HCT116 (cell line): ENCODE measurements at regions not wholly inside any gene's neighbourhood (a gene's known extent, or its start where the extent isn't known, plus 50 kb on each side); places are given as distances from the start of the nearest gene placed in this dataset.

Source experiments
- ATAC-seq: fragments of 200-7000 bp; cut with Tn5 transposase; 2 replicates; pipeline ENCODE4 v1.9.1; 2020; ENCODE audit warnings: mild to moderate bottlenecking, moderate library complexity
- BruUV-seq: library from RNA; stranded (reverse); fragments of 400-500 nt; replicated peaks from 2 replicates; lab custom pipeline; 2021; lab: Mats Ljungman, UMichigan
- CTCF ChIA-PET: fragments of 300-600 bp; sonication (Branson Sonifier 250); formaldehyde crosslinking; loops from one replicate; lab custom pipeline; 2021; ENCODE audit warnings: antibody characterized with exemption; lab: Charles Lee
- POLR2A ChIA-PET: fragments of 300-600, 350-600 bp; sonication (Branson Sonifier 250); formaldehyde crosslinking; loops from one replicate; lab custom pipeline; 2021; ENCODE audit warnings: antibody characterized with exemption; lab: Charles Lee
- RAD21 ChIA-PET, 2 experiments: fragments of 300-600 bp; sonication (Branson Sonifier 250); formaldehyde crosslinking; loops; one replicate each; lab custom pipeline; 2023; ENCODE audit warnings: low total read pairs in 2 of 2; ENCODE audit not compliant: uncharacterized antibody in 2 of 2, unreplicated experiment in 2 of 2, low non-redundant PET in 1 of 2; lab: Charles Lee
- DNase-seq: peaks from one replicate; pipeline ENCODE4 v3.0.0-alpha.2; 2010; ENCODE audit warnings: low read depth, low spot score
- H2AFZ ChIP-seq: fragments of 200-600 bp; shearing (Covaris generic), sonication (generic); 2 replicates; pipeline ENCODE4 v1.6.1; 2017; ENCODE audit warnings: low read depth, mixed run types, mixed read lengths, antibody characterized with exemption, low read length; ENCODE audit not compliant: poor library complexity, severe bottlenecking
- H3K27ac ChIP-seq: 2 replicates; pipeline ENCODE4 v1.5.1; 2012; ENCODE audit warnings: low read depth, low read length
- H3K27me3 ChIP-seq: fragments of 200-600 bp; sonication (generic); 2 replicates; pipeline ENCODE4 v1.6.1; 2016; ENCODE audit warnings: mixed run types, low read length, mixed read lengths; ENCODE audit not compliant: insufficient read depth
- H3K36me3 ChIP-seq, 2 experiments: fragments of 200-500 bp in 1 of 2; fragments of 200-600 bp in 1 of 2; sonication (Bioruptor generic) in 1 of 2; sonication (generic) in 1 of 2; 2 replicates each; pipeline versions ENCODE4 v1.5.1 to v1.6.1; 2014 to 2016; ENCODE audit warnings: low read length in 2 of 2, inconsistent platforms in 1 of 2, mixed read lengths in 1 of 2, mixed run types in 1 of 2; ENCODE audit not compliant: insufficient read depth in 2 of 2, control insufficient read depth in 1 of 2
- H3K4me1 ChIP-seq, 2 experiments: fragments of 200-600 bp in 1 of 2; sonication (generic) in 1 of 2; 2 replicates each; pipeline versions ENCODE4 v1.5.1 to v1.6.1; 2012 to 2017; ENCODE audit warnings: low read length in 2 of 2, inconsistent platforms in 1 of 2, mild to moderate bottlenecking in 1 of 2, mixed read lengths in 1 of 2, mixed run types in 1 of 2, moderate library complexity in 1 of 2; ENCODE audit not compliant: insufficient read depth in 2 of 2, control insufficient read depth in 1 of 2
- H3K4me2 ChIP-seq: fragments of 200-600 bp; sonication (generic); 2 replicates; pipeline ENCODE4 v1.6.1; 2017; ENCODE audit warnings: mixed run types, low read length, mixed read lengths
- H3K4me3 ChIP-seq, 2 experiments: fragments of 200-600 bp in 1 of 2; sonication (generic) in 1 of 2; replicated peaks in 1 of 2; 2 replicates each; pipeline ENCODE4 v1.5.1; 2011 to 2016; ENCODE audit warnings: low read length in 2 of 2, control low read depth in 1 of 2, low read depth in 1 of 2, mild to moderate bottlenecking in 1 of 2, mixed read lengths in 1 of 2, mixed run types in 1 of 2
- H3K79me2 ChIP-seq: fragments of 200-600 bp; sonication (generic); 2 replicates; pipeline ENCODE4 v1.6.1; 2017; ENCODE audit warnings: mild to moderate bottlenecking, mixed run types, low read length, moderate library complexity, mixed read lengths; ENCODE audit not compliant: insufficient read depth
- H3K9ac ChIP-seq: fragments of 200-600 bp; sonication (generic); 2 replicates; pipeline ENCODE4 v1.6.1; 2016; ENCODE audit warnings: low read length, mixed read lengths
- H3K9me2 ChIP-seq: fragments of 200-600 bp; sonication (generic), shearing (Covaris generic); 2 replicates; pipeline ENCODE4 v1.6.1; 2017; ENCODE audit warnings: mixed run types, mild to moderate bottlenecking, moderate library complexity; ENCODE audit not compliant: insufficient read depth
- H3K9me3 ChIP-seq, 2 experiments: fragments of 200-500 bp in 1 of 2; fragments of 200-600 bp in 1 of 2; sonication (Bioruptor generic) in 1 of 2; sonication (generic) in 1 of 2; 2 replicates each; pipeline ENCODE4 v1.6.1; 2014 to 2017; ENCODE audit warnings: low read length in 2 of 2, mixed read lengths in 2 of 2, inconsistent platforms in 1 of 2, low read depth in 1 of 2, mild to moderate bottlenecking in 1 of 2, mixed run types in 1 of 2, moderate library complexity in 1 of 2; ENCODE audit not compliant: control insufficient read depth in 1 of 2, insufficient read depth in 1 of 2
- H4K20me1 ChIP-seq: fragments of 200-600 bp; sonication (generic), shearing (Covaris generic); 2 replicates; pipeline ENCODE4 v1.6.1; 2017; ENCODE audit warnings: mixed run types, mild to moderate bottlenecking, moderate library complexity; ENCODE audit not compliant: insufficient read depth
- CEBPB ChIP-seq: IDR thresholded peaks from 2 replicates; pipeline ENCODE4 v1.6.1; 2012; ENCODE audit warnings: low read depth
- EGR1 ChIP-seq: IDR thresholded peaks from 2 replicates; pipeline ENCODE4 v1.6.1; 2012; ENCODE audit warnings: low read depth
- ELF1 ChIP-seq: IDR thresholded peaks from 2 replicates; pipeline ENCODE4 v1.6.1; 2012; ENCODE audit warnings: low read depth, borderline replicate concordance
- EZH2 ChIP-seq: fragments of 200-600 bp; sonication (generic); IDR thresholded peaks from 2 replicates; pipeline ENCODE4 v1.6.1; 2017; ENCODE audit warnings: antibody characterized with exemption, mixed run types
- EZH2phosphoT487 ChIP-seq: fragments of 200-600 bp; IDR thresholded peaks from 2 replicates; pipeline ENCODE4 v1.6.1; 2018; ENCODE audit warnings: antibody characterized with exemption, borderline replicate concordance
- POLR2AphosphoS5 ChIP-seq: IDR thresholded peaks from 2 replicates; pipeline ENCODE4 v1.6.1; 2011; ENCODE audit warnings: mild to moderate bottlenecking, low read depth, low read length, moderate library complexity
- RAD21 ChIP-seq: IDR thresholded peaks from 2 replicates; pipeline ENCODE4 v1.6.1; 2012; ENCODE audit warnings: low read depth, mild to moderate bottlenecking
- SIN3A ChIP-seq: IDR thresholded peaks from 2 replicates; pipeline ENCODE4 v1.6.1; 2012; ENCODE audit warnings: low read depth
- SP1 ChIP-seq: IDR thresholded peaks from 2 replicates; pipeline ENCODE4 v1.6.1; 2012; ENCODE audit warnings: low read depth
- SRF ChIP-seq: IDR thresholded peaks from 2 replicates; pipeline ENCODE4 v1.6.1; 2012; ENCODE audit warnings: low read depth
- TCF7L2 ChIP-seq: IDR thresholded peaks from 2 replicates; pipeline ENCODE4 v1.7.0; 2011; ENCODE audit warnings: borderline replicate concordance, inconsistent platforms; ENCODE audit not compliant: insufficient read depth, insufficient read length; ENCODE audit errors: extremely low read depth
- YY1 ChIP-seq: IDR thresholded peaks from 2 replicates; pipeline ENCODE4 v1.6.1; 2011; ENCODE audit warnings: low read length, low read depth, moderate library complexity, mild to moderate bottlenecking; ENCODE audit not compliant: insufficient replicate concordance; ENCODE audit errors: extremely low read depth
- ZNF274 ChIP-seq: fragments of 200-500 bp; sonication (Bioruptor generic); IDR thresholded peaks from 2 replicates; pipeline ENCODE4 v1.6.1; 2014; ENCODE audit warnings: mild to moderate bottlenecking, low read depth, low read length, inconsistent platforms
- intact Hi-C: fragments of 100-400 bp; cut with micrococcal nuclease; formaldehyde crosslinking; loops from 2 replicates; pipeline ENCODE4 v1.10.0; 2022
- TF ChIP-seq, protein P1 (sequence below): IDR thresholded peaks from 2 replicates; pipeline ENCODE4 v1.6.1; 2012; ENCODE audit warnings: low read depth
- TF ChIP-seq, protein P2 (sequence below): IDR thresholded peaks from 2 replicates; pipeline ENCODE4 v1.6.1; 2012
- TF ChIP-seq, protein P3 (sequence below), 3 experiments: fragments of 200-600 bp in 1 of 3; sonication (generic) in 1 of 3; IDR thresholded peaks in 2 of 3; conservative IDR thresholded peaks in 1 of 3; 2 replicates each; pipeline ENCODE4 v1.5.1; 2012 to 2017; ENCODE audit warnings: low read depth in 2 of 3, low read length in 2 of 3, antibody characterized with exemption in 1 of 3, borderline replicate concordance in 1 of 3, control low read depth in 1 of 3, mild to moderate bottlenecking in 1 of 3, mixed read lengths in 1 of 3, mixed run types in 1 of 3, moderate library complexity in 1 of 3; ENCODE audit not compliant: insufficient read depth in 1 of 3
- TF ChIP-seq, protein P4 (sequence below): IDR thresholded peaks from 2 replicates; pipeline ENCODE4 v1.6.1; 2012

DNA sequence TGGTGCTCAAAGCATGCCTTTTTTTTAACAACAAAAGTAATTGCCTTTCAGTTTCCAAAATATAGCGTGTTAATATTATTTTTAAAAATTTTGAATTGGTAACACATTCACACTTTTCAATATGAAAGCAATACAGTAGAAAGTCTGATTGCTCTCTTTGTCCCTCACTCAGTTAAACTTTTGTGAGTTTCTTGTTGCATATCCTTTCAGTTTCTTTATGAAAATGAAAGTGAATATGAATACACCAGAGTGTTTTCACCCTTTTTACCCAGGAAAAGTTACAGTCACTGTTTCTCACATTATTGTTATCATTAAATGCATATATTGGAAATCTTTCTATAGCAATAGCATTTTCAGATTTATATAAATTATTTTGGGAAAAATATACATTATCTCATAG is 377.4 kb upstream of the CRIM1 start:
- CTCF ChIA-PET, result no interaction called here
- Histone ChIP-seq H3K27ac (no peak overlapping the region), H3K27me3 (no peaks in the 10 kb centered on the region), H3K9ac (no peak overlapping the region), H3K79me2 (no peaks in the 10 kb centered on the region), H3K9me2 (no peaks in the 10 kb centered on the region), H3K9me3 (no peaks in the 10 kb centered on the region)
- POLR2A ChIA-PET, result no interaction called here
- ATAC-seq, result no peak
- intact Hi-C loops, result loop anchor here (10.0 kb wide), 1 partner anchor 697 kb away; no protein-coding TSS in a partner anchor
- TF ChIP-seq CEBPB (no peak), EZH2 (no peak), TCF7L2 (no peak), ZNF274 (no peak), EGR1 (no peak), SIN3A (no peak), SRF (no peak), EZH2phosphoT487 (no peak), RAD21 (no peak), ELF1 (no peak), POLR2AphosphoS5 (no peak), YY1 (no peak), SP1 (no peak)
- TF ChIP-seq, protein P1, sequence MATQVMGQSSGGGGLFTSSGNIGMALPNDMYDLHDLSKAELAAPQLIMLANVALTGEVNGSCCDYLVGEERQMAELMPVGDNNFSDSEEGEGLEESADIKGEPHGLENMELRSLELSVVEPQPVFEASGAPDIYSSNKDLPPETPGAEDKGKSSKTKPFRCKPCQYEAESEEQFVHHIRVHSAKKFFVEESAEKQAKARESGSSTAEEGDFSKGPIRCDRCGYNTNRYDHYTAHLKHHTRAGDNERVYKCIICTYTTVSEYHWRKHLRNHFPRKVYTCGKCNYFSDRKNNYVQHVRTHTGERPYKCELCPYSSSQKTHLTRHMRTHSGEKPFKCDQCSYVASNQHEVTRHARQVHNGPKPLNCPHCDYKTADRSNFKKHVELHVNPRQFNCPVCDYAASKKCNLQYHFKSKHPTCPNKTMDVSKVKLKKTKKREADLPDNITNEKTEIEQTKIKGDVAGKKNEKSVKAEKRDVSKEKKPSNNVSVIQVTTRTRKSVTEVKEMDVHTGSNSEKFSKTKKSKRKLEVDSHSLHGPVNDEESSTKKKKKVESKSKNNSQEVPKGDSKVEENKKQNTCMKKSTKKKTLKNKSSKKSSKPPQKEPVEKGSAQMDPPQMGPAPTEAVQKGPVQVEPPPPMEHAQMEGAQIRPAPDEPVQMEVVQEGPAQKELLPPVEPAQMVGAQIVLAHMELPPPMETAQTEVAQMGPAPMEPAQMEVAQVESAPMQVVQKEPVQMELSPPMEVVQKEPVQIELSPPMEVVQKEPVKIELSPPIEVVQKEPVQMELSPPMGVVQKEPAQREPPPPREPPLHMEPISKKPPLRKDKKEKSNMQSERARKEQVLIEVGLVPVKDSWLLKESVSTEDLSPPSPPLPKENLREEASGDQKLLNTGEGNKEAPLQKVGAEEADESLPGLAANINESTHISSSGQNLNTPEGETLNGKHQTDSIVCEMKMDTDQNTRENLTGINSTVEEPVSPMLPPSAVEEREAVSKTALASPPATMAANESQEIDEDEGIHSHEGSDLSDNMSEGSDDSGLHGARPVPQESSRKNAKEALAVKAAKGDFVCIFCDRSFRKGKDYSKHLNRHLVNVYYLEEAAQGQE, result no peak
- TF ChIP-seq, protein P2, sequence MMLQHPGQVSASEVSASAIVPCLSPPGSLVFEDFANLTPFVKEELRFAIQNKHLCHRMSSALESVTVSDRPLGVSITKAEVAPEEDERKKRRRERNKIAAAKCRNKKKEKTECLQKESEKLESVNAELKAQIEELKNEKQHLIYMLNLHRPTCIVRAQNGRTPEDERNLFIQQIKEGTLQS, result no peak
- TF ChIP-seq, protein P3, sequence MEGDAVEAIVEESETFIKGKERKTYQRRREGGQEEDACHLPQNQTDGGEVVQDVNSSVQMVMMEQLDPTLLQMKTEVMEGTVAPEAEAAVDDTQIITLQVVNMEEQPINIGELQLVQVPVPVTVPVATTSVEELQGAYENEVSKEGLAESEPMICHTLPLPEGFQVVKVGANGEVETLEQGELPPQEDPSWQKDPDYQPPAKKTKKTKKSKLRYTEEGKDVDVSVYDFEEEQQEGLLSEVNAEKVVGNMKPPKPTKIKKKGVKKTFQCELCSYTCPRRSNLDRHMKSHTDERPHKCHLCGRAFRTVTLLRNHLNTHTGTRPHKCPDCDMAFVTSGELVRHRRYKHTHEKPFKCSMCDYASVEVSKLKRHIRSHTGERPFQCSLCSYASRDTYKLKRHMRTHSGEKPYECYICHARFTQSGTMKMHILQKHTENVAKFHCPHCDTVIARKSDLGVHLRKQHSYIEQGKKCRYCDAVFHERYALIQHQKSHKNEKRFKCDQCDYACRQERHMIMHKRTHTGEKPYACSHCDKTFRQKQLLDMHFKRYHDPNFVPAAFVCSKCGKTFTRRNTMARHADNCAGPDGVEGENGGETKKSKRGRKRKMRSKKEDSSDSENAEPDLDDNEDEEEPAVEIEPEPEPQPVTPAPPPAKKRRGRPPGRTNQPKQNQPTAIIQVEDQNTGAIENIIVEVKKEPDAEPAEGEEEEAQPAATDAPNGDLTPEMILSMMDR (IDR thresholded peaks at IDR 0.05 in 2 of 3, conservative IDR thresholded peaks at IDR 0.05 in 1 of 3; ENCODE audit: borderline replicate concordance in 1 of 3, insufficient read depth in 1 of 3, low read depth in 2 of 3, low read length in 2 of 3), result no peak
- TF ChIP-seq, protein P4, sequence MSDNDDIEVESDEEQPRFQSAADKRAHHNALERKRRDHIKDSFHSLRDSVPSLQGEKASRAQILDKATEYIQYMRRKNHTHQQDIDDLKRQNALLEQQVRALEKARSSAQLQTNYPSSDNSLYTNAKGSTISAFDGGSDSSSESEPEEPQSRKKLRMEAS, result no peak
- TF ChIP-seq, all 23 proteins: peak for 0
- H3K4me2 ChIP-seq, result no peak overlapping the region
- RAD21 ChIA-PET, result no interaction called here
- no peak overlapping the region for H3K4me3 ChIP-seq
- no peaks in the 10 kb centered on the region for H3K36me3 ChIP-seq
- no peak overlapping the region for H2AFZ ChIP-seq
- DNase-seq, result no peak
- H4K20me1 ChIP-seq, result no peaks in the 10 kb centered on the region
- BruUV-seq, result no TSS peak
- H3K4me1 ChIP-seq, result no peaks in the 10 kb centered on the region
